HCT116 (cell line): ENCODE measurements at regions not wholly inside any gene's neighbourhood (a gene's known extent, or its start where the extent isn't known, plus 50 kb on each side); places are given as distances from the start of the nearest gene placed in this dataset.

Experiments
- ATAC-seq: fragments of 200-7000 bp; cut with Tn5 transposase; 2 replicates; pipeline ENCODE4 v1.9.1; 2020; ENCODE audit warnings: mild to moderate bottlenecking, moderate library complexity
- BruUV-seq: library from RNA; stranded (reverse); fragments of 400-500 nt; replicated peaks from 2 replicates; lab custom pipeline; 2021; lab: Mats Ljungman, UMichigan
- CTCF ChIA-PET: fragments of 300-600 bp; sonication (Branson Sonifier 250); formaldehyde crosslinking; loops from one replicate; lab custom pipeline; 2021; ENCODE audit warnings: antibody characterized with exemption; lab: Charles Lee
- POLR2A ChIA-PET: fragments of 300-600, 350-600 bp; sonication (Branson Sonifier 250); formaldehyde crosslinking; loops from one replicate; lab custom pipeline; 2021; ENCODE audit warnings: antibody characterized with exemption; lab: Charles Lee
- RAD21 ChIA-PET, 2 experiments: fragments of 300-600 bp; sonication (Branson Sonifier 250); formaldehyde crosslinking; loops; one replicate each; lab custom pipeline; 2023; ENCODE audit warnings: low total read pairs in 2 of 2; ENCODE audit not compliant: uncharacterized antibody in 2 of 2, unreplicated experiment in 2 of 2, low non-redundant PET in 1 of 2; lab: Charles Lee
- DNase-seq: peaks from one replicate; pipeline ENCODE4 v3.0.0-alpha.2; 2010; ENCODE audit warnings: low read depth, low spot score
- H2AFZ ChIP-seq: fragments of 200-600 bp; shearing (Covaris generic), sonication (generic); 2 replicates; pipeline ENCODE4 v1.6.1; 2017; ENCODE audit warnings: low read depth, mixed run types, mixed read lengths, antibody characterized with exemption, low read length; ENCODE audit not compliant: poor library complexity, severe bottlenecking
- H3K27ac ChIP-seq: 2 replicates; pipeline ENCODE4 v1.5.1; 2012; ENCODE audit warnings: low read depth, low read length
- H3K27me3 ChIP-seq: fragments of 200-600 bp; sonication (generic); 2 replicates; pipeline ENCODE4 v1.6.1; 2016; ENCODE audit warnings: mixed run types, low read length, mixed read lengths; ENCODE audit not compliant: insufficient read depth
- H3K36me3 ChIP-seq, 2 experiments: fragments of 200-500 bp in 1 of 2; fragments of 200-600 bp in 1 of 2; sonication (Bioruptor generic) in 1 of 2; sonication (generic) in 1 of 2; 2 replicates each; pipeline versions ENCODE4 v1.5.1 to v1.6.1; 2014 to 2016; ENCODE audit warnings: low read length in 2 of 2, inconsistent platforms in 1 of 2, mixed read lengths in 1 of 2, mixed run types in 1 of 2; ENCODE audit not compliant: insufficient read depth in 2 of 2, control insufficient read depth in 1 of 2
- H3K4me1 ChIP-seq, 2 experiments: fragments of 200-600 bp in 1 of 2; sonication (generic) in 1 of 2; 2 replicates each; pipeline versions ENCODE4 v1.5.1 to v1.6.1; 2012 to 2017; ENCODE audit warnings: low read length in 2 of 2, inconsistent platforms in 1 of 2, mild to moderate bottlenecking in 1 of 2, mixed read lengths in 1 of 2, mixed run types in 1 of 2, moderate library complexity in 1 of 2; ENCODE audit not compliant: insufficient read depth in 2 of 2, control insufficient read depth in 1 of 2
- H3K4me2 ChIP-seq: fragments of 200-600 bp; sonication (generic); 2 replicates; pipeline ENCODE4 v1.6.1; 2017; ENCODE audit warnings: mixed run types, low read length, mixed read lengths
- H3K4me3 ChIP-seq, 2 experiments: fragments of 200-600 bp in 1 of 2; sonication (generic) in 1 of 2; replicated peaks in 1 of 2; 2 replicates each; pipeline ENCODE4 v1.5.1; 2011 to 2016; ENCODE audit warnings: low read length in 2 of 2, control low read depth in 1 of 2, low read depth in 1 of 2, mild to moderate bottlenecking in 1 of 2, mixed read lengths in 1 of 2, mixed run types in 1 of 2
- H3K79me2 ChIP-seq: fragments of 200-600 bp; sonication (generic); 2 replicates; pipeline ENCODE4 v1.6.1; 2017; ENCODE audit warnings: mild to moderate bottlenecking, mixed run types, low read length, moderate library complexity, mixed read lengths; ENCODE audit not compliant: insufficient read depth
- H3K9ac ChIP-seq: fragments of 200-600 bp; sonication (generic); 2 replicates; pipeline ENCODE4 v1.6.1; 2016; ENCODE audit warnings: low read length, mixed read lengths
- H3K9me2 ChIP-seq: fragments of 200-600 bp; sonication (generic), shearing (Covaris generic); 2 replicates; pipeline ENCODE4 v1.6.1; 2017; ENCODE audit warnings: mixed run types, mild to moderate bottlenecking, moderate library complexity; ENCODE audit not compliant: insufficient read depth
- H3K9me3 ChIP-seq, 2 experiments: fragments of 200-500 bp in 1 of 2; fragments of 200-600 bp in 1 of 2; sonication (Bioruptor generic) in 1 of 2; sonication (generic) in 1 of 2; 2 replicates each; pipeline ENCODE4 v1.6.1; 2014 to 2017; ENCODE audit warnings: low read length in 2 of 2, mixed read lengths in 2 of 2, inconsistent platforms in 1 of 2, low read depth in 1 of 2, mild to moderate bottlenecking in 1 of 2, mixed run types in 1 of 2, moderate library complexity in 1 of 2; ENCODE audit not compliant: control insufficient read depth in 1 of 2, insufficient read depth in 1 of 2
- H4K20me1 ChIP-seq: fragments of 200-600 bp; sonication (generic), shearing (Covaris generic); 2 replicates; pipeline ENCODE4 v1.6.1; 2017; ENCODE audit warnings: mixed run types, mild to moderate bottlenecking, moderate library complexity; ENCODE audit not compliant: insufficient read depth
- CEBPB ChIP-seq: IDR thresholded peaks from 2 replicates; pipeline ENCODE4 v1.6.1; 2012; ENCODE audit warnings: low read depth
- EGR1 ChIP-seq: IDR thresholded peaks from 2 replicates; pipeline ENCODE4 v1.6.1; 2012; ENCODE audit warnings: low read depth
- EZH2phosphoT487 ChIP-seq: fragments of 200-600 bp; IDR thresholded peaks from 2 replicates; pipeline ENCODE4 v1.6.1; 2018; ENCODE audit warnings: antibody characterized with exemption, borderline replicate concordance
- JUND ChIP-seq: IDR thresholded peaks from 2 replicates; pipeline ENCODE4 v1.6.1; 2012
- REST ChIP-seq: IDR thresholded peaks from 2 replicates; pipeline ENCODE4 v1.6.1; 2012; ENCODE audit warnings: low read depth
- ZBTB33 ChIP-seq: IDR thresholded peaks from 2 replicates; pipeline ENCODE4 v1.6.1; 2011; ENCODE audit warnings: mild to moderate bottlenecking, low read length, moderate library complexity; ENCODE audit not compliant: insufficient replicate concordance; ENCODE audit errors: extremely low read depth
- ZFX ChIP-seq: fragments of 450-650 bp; IDR thresholded peaks from 2 replicates; pipeline ENCODE4 v1.6.1; 2017
- intact Hi-C: fragments of 100-400 bp; cut with micrococcal nuclease; formaldehyde crosslinking; loops from 2 replicates; pipeline ENCODE4 v1.10.0; 2022

DNA sequence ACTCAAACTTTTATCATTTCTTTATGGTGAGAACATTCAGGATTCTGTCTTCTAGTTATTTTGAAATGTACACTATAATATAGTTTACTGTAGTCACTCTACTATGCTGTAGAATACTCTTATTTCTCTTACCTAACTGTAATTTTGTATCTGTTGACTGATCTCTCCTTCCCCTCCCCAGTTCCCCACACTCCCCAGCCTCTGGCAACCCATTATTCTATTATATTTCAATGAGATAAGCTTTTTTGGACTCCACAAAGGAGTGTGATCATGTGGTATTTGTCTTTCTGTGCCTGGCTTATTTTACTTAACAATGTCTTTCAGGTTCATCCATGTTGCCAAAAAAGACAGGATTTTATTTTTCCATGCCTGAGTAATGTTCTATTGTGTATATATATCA, 71.4 kb upstream of the DYNC1I1 start (continued):
- TF ChIP-seq EZH2phosphoT487 (no peak), ZFX (no peak), REST (no peak), JUND (no peak), EGR1 (no peak), CEBPB (no peak)

GRCh38 chr7:95694334-95694733, 78.0 kb upstream of the DYNC1I1 start:
- no peak overlapping the region for H2AFZ ChIP-seq
- no peak overlapping the region for H3K27ac ChIP-seq
- CTCF ChIA-PET: interaction anchor here (1.1 to 6.1 kb wide), 6 partner anchors 8 to 232 kb away, joined by 3 to 64 read pairs (median 4); no protein-coding TSS in a partner anchor
- no peaks in the 10 kb centered on the region for H3K79me2 ChIP-seq
- no peaks in the 10 kb centered on the region for H3K9me3 ChIP-seq
- BruUV-seq: no TSS peak
- no peaks in the 10 kb centered on the region for H4K20me1 ChIP-seq
- ATAC-seq: no peak
- RAD21 ChIA-PET: no interaction called here
- TF ChIP-seq ZBTB33: no peak
- no peaks in the 10 kb centered on the region for H3K9me2 ChIP-seq
- H3K9ac ChIP-seq: no peak overlapping the region
- POLR2A ChIA-PET: no interaction called here
- intact Hi-C loops: no loop called here
- no peak overlapping the region for H3K4me3 ChIP-seq
- no peaks in the 10 kb centered on the region for H3K36me3 ChIP-seq
- no peaks in the 10 kb centered on the region for H3K4me1 ChIP-seq
- H3K4me2 ChIP-seq: no peak overlapping the region
- DNase-seq: no peak
- H3K27me3 ChIP-seq: no peaks in the 10 kb centered on the region
